HepG2 (cell line): ENCODE measurements at regions not wholly inside any gene's neighbourhood (a gene's known extent, or its start where the extent isn't known, plus 50 kb on each side); places are given as distances from the start of the nearest gene placed in this dataset.

ENCODE experiments used
- CHD2 ChIP-seq: IDR thresholded peaks from 2 replicates; pipeline ENCODE4 v1.6.1; 2011; ENCODE audit warnings: low read depth, low read length, improper control_type of control experiment
- EP300 ChIP-seq, 3 experiments: sonication (generic) in 1 of 3; formaldehyde crosslinking in 1 of 3; IDR thresholded peaks; 2 replicates each; pipeline versions ENCODE4 v1.5.1 to v1.6.1; 2011 to 2020; ENCODE audit warnings: low read depth in 2 of 3, low read length in 2 of 3, borderline replicate concordance in 1 of 3, improper control_type of control experiment in 1 of 3, mild to moderate bottlenecking in 1 of 3, missing genetic modification reagents in 1 of 3, moderate library complexity in 1 of 3
- GABPA ChIP-seq, 2 experiments: IDR thresholded peaks; 2 replicates each; pipeline ENCODE4 v1.6.1; 2011 to 2016; ENCODE audit warnings: low read depth in 2 of 2, low read length in 1 of 2, missing biosample characterization in 1 of 2, missing genetic modification characterization in 1 of 2
- PAX8 ChIP-seq: sonication (generic); formaldehyde crosslinking; IDR thresholded peaks from 2 replicates; pipeline ENCODE4 v1.8.0; 2022; ENCODE audit warnings: mild to moderate bottlenecking, missing genetic modification reagents, borderline replicate concordance
- POLR2A ChIP-seq, 2 experiments: IDR thresholded peaks; 2 replicates each; pipeline ENCODE4 v1.6.1; 2011; ENCODE audit warnings: low read depth in 2 of 2, low read length in 2 of 2, mild to moderate bottlenecking in 1 of 2, moderate library complexity in 1 of 2; ENCODE audit not compliant: insufficient read depth in 1 of 2
- TCF12 ChIP-seq, 2 experiments: fragments of 450-650 bp in 1 of 2; sonication (generic) in 1 of 2; formaldehyde crosslinking in 1 of 2; IDR thresholded peaks; 2 replicates each; pipeline versions ENCODE4 v1.6.1 to v1.8.0; 2017 to 2022; ENCODE audit warnings: antibody characterized with exemption in 1 of 2, mild to moderate bottlenecking in 1 of 2, missing genetic modification reagents in 1 of 2, moderate library complexity in 1 of 2
- TOE1 ChIP-seq: sonication (generic); formaldehyde crosslinking; IDR thresholded peaks from 2 replicates; pipeline ENCODE4 v1.4.0; 2020; ENCODE audit warnings: mild to moderate bottlenecking, missing genetic modification reagents
- ZNF24 ChIP-seq: fragments of 450-650 bp; IDR thresholded peaks from 2 replicates; pipeline ENCODE4 v1.6.1; 2017; ENCODE audit warnings: antibody characterized with exemption, mild to moderate bottlenecking
- ZNF530 ChIP-seq: sonication (generic); formaldehyde crosslinking; IDR thresholded peaks from 2 replicates; pipeline ENCODE4 v1.5.0; 2020; ENCODE audit warnings: low read depth, mild to moderate bottlenecking, missing genetic modification reagents
- ZNF629 ChIP-seq: sonication (generic); formaldehyde crosslinking; conservative IDR thresholded peaks from 2 replicates; pipeline ENCODE4 v1.5.0; 2020; ENCODE audit warnings: missing genetic modification reagents
- TF ChIP-seq, protein P1 (sequence below), 2 experiments: IDR thresholded peaks; 2 replicates each; pipeline ENCODE4 v1.6.1; 2011 to 2012; ENCODE audit warnings: low read length in 2 of 2, borderline replicate concordance in 1 of 2, low read depth in 1 of 2, mild to moderate bottlenecking in 1 of 2, moderate library complexity in 1 of 2

DNA sequence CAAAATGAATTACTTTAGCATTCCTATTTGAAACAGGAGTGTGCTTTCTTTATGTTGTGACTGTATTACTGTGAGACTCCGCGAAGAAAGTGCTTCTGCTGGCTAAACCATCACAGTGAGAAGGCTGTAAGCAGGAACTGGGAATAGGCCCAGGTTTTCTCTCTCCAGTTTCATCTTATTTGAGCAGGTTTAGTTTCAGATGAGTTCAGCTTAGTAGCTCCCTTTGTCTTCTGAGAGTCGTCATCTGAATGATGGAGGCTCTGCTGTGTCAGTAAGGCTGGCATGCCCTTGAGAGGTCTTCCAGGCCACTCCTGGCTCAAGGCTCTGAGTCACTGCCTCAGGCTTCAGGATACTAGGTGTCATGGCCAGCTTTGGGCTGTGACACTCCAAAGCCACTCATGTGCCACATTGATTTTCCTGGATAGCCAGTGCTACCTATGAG lies 205.6 kb upstream of the RGS6 start:
- TF ChIP-seq PAX8 (no peak), TOE1 (no peak), POLR2A (IDR thresholded peaks at IDR 0.05; ENCODE audit: insufficient read depth in 1 of 2, low read depth in 2 of 2, low read length in 2 of 2) (no peak), GABPA (IDR thresholded peaks at IDR 0.05; ENCODE audit: low read depth, low read length) (no peak), GABPA (CRISPR knock-in tag; IDR thresholded peaks at IDR 0.05; ENCODE audit: low read depth) (no peak), ZNF24 (no peak), ZNF530 (CRISPR knock-in tag) (no peak), TCF12 (IDR thresholded peaks at IDR 0.05) (no peak), TCF12 (CRISPR knock-in tag; IDR thresholded peaks at IDR 0.05) (no peak), CHD2 (no peak), ZNF629 (CRISPR knock-in tag) (no peak), EP300 (IDR thresholded peaks at IDR 0.05; ENCODE audit: low read depth in 2 of 2, low read length in 2 of 2) (no peak), EP300 (CRISPR knock-in tag; IDR thresholded peaks at IDR 0.05; ENCODE audit: borderline replicate concordance) (no peak)
- TF ChIP-seq, protein P1, sequence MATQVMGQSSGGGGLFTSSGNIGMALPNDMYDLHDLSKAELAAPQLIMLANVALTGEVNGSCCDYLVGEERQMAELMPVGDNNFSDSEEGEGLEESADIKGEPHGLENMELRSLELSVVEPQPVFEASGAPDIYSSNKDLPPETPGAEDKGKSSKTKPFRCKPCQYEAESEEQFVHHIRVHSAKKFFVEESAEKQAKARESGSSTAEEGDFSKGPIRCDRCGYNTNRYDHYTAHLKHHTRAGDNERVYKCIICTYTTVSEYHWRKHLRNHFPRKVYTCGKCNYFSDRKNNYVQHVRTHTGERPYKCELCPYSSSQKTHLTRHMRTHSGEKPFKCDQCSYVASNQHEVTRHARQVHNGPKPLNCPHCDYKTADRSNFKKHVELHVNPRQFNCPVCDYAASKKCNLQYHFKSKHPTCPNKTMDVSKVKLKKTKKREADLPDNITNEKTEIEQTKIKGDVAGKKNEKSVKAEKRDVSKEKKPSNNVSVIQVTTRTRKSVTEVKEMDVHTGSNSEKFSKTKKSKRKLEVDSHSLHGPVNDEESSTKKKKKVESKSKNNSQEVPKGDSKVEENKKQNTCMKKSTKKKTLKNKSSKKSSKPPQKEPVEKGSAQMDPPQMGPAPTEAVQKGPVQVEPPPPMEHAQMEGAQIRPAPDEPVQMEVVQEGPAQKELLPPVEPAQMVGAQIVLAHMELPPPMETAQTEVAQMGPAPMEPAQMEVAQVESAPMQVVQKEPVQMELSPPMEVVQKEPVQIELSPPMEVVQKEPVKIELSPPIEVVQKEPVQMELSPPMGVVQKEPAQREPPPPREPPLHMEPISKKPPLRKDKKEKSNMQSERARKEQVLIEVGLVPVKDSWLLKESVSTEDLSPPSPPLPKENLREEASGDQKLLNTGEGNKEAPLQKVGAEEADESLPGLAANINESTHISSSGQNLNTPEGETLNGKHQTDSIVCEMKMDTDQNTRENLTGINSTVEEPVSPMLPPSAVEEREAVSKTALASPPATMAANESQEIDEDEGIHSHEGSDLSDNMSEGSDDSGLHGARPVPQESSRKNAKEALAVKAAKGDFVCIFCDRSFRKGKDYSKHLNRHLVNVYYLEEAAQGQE (IDR thresholded peaks at IDR 0.05; ENCODE audit: borderline replicate concordance in 1 of 2, low read depth in 1 of 2, low read length in 2 of 2): no peak
